ENCODE measurements at regions not wholly inside any gene's neighbourhood (a gene's known extent, or its start where the extent isn't known, plus 50 kb on each side); places are given as distances from the start of the nearest gene placed in this dataset.

DNA sequence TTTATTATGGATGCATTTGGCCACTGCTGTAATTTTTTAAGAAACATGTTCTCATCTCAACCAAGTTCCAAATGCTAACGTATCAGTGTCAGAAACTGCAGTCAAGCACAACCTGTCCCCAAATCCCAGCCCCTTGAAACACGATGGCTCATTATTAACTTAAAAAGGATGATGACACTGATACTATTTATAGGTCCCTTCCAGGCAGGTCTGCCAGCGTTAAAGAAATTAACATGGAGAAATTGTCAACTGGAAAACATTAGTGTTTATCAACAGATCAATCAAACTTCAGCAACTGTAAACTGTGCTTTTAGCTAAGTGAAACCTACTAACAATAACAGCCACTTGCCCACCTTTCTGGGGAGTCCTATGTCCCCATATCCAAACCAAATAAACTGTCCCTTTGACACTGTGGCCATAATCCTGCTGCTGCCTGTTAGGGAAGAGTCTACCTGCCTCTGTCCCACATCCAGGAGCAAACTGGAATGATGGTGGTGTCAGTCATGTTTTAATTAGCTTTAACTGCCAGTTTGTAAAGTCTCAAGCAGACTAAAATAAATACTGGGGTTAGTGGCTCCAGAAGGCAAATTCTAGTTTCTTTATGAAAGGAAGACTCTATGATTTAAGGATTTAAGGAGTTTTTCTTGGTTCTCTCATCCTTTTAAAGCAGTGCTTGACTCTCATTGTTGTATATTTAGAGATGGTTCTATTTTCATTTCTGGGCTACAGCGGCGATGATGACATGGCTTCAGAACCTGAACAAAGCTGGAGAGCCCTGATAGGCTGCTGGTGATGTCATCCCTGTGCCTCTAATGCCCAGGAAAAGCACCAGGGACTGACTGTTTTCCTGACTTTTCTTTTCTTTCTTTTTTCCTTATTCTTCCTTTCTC, 583.6 kb upstream of the PIK3C3 start:
- no peak for DNase-seq (ENCODE audit: low read depth in 1 of 2, low spot score in 1 of 2)

DNA sequence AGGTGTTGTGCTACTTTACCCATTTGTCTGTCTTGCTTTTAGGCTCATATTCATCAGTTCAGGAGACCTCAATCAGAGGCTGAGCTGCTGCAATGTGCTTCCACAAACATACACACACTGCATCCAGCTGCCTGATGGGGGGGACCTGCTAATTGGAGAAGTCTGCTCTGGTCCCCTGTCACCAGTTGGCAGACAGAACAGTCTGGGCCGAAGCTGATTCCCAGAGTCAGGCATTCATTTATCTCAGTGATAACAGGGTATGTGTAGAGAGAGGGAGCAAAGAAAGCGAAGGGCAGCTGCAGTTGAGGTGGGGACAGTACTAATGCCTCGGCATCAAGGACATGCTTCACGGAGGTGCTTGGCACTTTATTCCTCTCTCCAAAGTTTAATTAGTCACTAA, 584.3 kb upstream of the PIK3C3 start:
- no peak for DNase-seq (ENCODE audit: low read depth in 1 of 2, low spot score in 1 of 2)

DNA sequence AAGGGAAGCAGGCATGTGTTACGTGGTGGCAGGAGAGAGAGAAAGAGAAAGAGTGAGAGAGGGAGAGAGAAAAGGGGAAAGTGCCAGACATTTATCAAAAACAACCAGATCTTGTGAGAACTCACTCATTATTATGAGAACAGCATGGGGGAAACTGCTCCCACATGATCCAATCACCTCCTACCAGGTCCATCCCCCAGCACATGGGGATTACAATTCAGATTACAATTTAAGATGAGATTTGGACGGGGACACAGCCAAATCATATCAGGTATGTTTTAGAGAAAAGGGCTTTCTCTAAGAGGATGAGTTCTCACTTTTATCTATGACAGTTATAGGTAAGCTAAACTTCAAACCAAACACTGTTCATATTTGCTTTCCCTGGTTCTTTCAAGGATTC, 597.3 kb upstream of the PIK3C3 start:
- no peak for DNase-seq (ENCODE audit: low read depth in 1 of 2, low spot score in 1 of 2)

DNA sequence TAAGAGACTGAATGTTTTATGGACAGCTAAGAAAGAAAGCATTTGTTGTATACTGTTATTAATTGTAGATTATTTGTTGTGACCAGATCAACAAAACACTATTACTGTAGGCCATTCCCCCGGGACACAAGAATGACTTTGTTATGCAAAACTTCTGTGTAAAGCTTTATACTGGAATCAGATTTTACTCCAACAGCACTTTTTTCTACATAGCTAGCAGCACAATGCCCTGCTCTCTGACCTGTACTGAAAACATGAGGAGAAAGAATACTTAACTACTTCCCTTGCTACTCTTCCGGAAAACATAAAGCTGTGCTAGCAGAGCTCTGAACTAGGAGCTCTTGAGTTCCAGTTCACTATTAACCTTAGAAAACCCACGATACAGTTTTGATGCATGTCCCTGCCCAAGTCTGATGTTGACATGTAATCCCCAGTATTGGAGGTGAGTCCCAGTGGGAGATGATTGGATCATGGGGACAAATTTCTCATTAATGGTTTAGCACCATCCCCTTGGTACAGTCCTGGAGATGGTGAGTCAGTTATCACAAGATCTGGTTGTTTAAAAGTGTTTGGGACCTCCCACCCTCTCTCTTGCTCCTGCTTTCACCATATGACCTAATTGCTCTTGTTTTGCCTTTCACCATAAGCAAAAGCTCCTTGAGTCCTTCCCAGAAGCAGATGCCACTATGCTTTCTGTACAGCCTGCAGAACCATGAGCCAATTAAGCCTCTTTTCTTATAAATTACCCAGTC, 601.1 kb upstream of the PIK3C3 start:
- DNase-seq (ENCODE audit: low read depth in 1 of 2, low spot score in 1 of 2) = no peak

DNA sequence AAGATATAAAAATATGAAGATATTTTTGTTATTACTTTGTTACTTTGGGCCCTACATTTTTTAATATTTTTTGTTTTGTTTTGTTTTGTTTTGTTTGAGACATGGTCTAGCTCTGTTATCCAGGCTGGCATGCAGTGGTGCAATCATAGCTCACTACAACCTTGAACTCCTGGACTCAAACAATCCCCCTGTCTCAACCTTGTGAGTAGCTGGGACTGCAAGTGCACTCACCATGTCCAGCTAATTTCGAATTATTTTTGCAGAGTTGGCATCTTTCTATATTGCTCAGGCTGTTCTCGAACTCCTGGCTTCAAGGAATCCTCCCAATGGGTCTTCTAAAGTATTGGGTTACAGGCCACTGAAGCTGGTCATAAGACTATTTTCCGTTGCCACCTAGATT, 603.6 kb upstream of the PIK3C3 start:
- no peak for DNase-seq (ENCODE audit: low read depth in 1 of 2, low spot score in 1 of 2)

DNA sequence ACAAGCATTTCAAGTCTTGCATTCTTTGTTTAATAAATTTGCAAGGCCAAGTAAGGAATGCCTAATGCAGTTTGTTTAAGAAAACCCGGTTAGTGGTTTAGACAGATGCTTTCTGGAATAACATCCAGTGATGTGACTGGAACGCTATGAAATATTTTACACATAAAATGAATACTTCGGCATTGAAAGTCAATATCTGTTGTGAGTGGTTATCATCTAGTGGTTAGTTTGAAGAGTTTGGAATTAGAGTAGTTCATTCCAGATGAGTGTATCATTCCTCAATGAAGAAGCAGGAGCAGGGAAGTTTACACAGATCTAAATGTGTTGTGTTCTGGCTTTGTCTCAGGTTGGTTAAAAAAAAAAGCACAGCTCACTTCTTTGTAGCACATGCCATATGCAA, 608.0 kb upstream of the PIK3C3 start:
- no peak for DNase-seq (ENCODE audit: low read depth in 1 of 2, low spot score in 1 of 2)

DNA sequence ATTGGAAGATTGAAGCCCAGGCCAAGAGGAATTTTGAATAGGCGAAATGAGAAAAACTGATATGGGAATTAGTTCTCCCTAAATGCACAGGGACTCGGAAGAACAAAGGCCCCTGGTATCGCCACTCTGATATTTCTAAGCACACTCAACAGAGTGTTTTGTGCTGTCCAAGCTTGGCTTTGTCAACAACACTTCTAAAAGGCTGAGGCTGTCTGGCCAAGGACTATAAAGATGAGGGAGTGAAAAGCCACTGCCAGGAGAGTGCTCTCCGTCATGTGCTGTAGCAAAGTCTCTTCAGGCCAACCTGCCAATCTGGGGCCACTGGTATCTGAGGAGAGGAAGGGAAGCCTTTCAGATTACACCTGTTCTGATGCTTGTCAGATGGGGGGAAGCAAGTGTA, 611.2 kb upstream of the PIK3C3 start:
- no peak for DNase-seq (ENCODE audit: low read depth in 1 of 2, low spot score in 1 of 2)

DNA sequence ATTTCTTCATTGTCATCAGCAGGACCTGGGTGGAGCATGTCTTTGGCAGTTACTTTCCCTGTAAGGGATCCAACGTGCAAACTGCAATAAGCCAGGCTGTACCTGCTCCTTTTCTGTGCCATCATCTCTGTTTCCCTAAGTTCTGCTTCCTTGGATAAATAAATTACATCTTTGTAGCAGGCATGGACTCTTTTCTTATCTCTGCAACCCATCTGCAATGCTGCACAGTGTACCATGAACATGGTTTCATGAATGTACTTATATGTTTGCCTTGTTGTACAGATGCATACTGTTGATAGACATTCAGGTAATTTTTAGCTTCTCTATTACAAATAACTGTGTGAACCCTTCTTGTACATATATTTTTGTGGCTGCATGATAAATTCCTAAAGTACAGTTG, 616.7 kb upstream of the PIK3C3 start:
- no peak for DNase-seq (ENCODE audit: low read depth in 1 of 2, low spot score in 1 of 2)

DNA sequence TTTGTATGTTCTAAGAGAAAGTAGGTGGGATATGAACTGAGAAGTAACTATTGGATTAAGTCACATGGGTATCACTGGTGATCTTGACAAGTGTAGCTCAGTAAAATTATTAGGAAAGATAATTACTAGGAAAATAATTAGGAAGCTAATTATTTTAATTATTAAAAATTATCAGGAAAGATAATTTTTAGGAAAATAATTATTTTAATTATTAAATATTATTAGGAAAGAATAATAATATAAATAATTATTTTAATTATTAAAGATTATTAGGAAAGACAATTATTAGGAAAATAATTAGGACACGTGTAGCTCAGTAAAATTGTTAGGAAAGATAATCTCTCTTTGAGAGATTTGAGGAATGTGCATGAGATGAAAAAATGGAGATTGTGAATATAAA, 623.4 kb upstream of the PIK3C3 start:
- DNase-seq (ENCODE audit: low read depth in 1 of 2, low spot score in 1 of 2) = no peak

DNA sequence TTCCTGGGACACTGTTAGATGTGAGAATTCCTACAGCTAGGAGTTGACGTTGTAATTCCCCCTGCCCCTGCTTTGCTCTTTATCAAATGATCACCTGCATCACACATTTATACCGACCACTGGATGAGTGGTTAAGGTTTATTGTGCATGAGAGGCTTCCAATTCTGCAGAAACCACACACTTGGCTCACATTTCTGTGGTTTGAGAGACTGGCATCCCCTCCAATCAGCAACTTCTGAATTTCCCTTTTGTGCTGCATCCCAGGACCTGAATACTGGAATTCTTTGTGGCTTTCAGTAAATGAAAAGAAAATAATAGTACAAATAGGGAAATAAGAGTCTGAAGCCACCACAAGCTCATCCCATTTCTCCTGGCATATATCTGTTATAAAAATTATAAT, 628.7 kb upstream of the PIK3C3 start:
- DNase-seq (ENCODE audit: low read depth in 1 of 2, low spot score in 1 of 2) = no peak

DNA sequence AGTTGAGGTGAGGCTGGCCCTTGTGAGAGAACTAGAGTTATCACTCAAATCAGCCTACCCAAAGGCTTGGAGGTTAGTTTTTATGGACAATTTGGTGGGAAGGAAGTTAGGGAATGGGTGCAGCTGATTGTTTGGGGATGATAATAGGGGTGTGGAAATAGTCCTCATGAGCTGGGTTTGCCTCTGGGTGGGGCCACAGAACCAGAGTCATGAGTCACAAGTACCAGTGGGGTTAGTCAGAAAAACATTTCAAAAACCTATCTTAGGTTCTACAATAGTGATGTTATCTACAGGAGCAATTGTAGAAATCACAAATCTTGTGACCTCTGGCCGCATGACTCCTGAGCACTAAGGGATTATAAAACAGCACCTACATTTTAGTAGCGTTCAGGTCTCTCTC, 630.1 kb upstream of the PIK3C3 start:
- no peak for DNase-seq (ENCODE audit: low read depth in 1 of 2, low spot score in 1 of 2)

DNA sequence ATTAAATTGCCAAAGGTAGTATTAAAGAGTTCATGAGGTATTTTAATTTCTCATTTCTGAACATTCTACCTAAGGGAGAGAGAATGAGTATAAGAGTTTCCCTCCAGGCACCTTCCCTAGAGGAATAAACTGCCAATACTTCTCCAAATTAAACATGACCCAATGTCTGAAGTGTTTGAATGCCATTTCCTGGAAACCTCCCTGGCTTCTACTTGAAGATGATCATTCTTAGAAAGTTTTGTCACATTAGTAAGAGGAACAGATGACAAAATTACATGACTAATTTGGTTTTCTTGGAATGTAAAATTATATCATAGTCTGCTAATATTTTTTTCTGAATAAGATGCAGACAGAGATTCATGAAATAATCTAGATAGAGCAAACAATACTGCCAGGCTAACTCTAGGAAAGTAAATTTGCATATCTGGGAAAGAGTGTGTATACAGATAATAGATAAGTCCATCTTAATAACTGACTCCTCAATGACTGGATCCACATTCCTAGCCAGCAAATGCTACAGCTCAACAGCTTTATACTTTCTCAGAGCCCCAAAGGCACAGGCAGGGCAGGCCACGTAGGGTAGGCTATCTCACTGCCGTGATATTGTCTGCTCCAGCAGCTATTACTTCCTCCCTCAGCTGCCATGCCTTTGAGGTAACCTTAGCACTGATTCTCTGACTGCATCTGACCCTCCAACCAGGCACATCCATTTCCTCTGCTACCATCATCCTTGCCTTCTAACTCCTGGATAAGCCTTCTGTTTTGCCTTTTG, 630.8 kb upstream of the PIK3C3 start:
- no peak for DNase-seq (ENCODE audit: low read depth in 1 of 2, low spot score in 1 of 2)

DNA sequence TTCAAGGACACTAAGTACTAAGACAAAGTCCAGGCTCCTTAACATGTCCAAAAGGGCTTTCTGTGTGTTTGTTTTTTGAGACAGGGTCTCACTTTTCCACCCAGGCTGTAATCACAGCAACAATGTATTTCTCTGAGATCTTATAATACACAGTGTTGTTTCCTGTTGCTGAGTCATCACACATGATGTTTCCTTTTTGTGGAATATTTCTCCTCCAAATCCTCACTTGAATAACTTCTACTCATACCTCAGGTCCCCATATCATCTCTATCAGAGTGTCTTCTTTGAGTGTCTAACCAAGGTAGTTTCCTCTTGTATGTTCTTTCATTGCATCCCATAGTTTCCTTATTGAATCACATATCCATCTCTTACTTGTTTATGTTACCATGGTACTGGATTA, 632.0 kb upstream of the PIK3C3 start:
- DNase-seq (ENCODE audit: low read depth in 1 of 2, low spot score in 1 of 2) = no peak

DNA sequence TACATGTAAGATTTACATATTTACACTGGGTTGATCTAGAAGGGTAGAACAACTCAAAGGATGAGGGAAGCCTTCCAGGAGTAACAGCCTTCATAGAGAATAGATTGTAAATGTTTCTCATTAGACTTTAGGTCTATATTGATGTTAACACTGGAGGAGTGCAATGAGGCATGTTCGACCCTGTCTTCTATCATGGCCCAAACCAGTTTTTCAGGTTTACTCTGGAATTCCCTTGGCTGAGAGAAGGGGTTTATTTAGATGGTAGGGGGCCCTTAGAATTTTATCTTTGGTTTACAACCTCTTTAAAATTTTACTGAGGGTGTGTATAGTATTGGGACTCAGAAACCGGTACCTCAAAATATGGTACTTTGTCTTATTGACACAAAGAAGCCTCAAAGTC, 634.9 kb upstream of the PIK3C3 start:
- no peak for DNase-seq (ENCODE audit: low read depth in 1 of 2, low spot score in 1 of 2)

DNA sequence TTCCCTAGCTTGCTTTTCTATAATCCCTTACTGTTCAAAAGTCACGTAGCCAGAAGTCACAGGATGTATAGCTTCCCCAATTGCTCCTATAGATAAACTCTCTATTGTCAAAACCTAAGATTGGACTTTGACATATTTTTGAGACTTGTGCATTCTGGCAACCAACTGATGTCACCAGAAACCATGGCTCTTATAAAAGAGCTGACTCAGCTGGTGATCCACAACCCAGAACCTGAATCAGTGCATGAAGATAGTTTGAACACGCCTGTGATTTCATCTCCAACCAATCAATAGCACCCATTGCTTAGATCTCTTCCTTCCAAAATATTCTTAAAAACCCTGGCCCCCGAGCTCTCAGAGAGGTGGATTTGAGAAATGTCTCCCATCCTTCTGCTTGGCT, 639.9 kb upstream of the PIK3C3 start:
- DNase-seq (ENCODE audit: low read depth in 1 of 2, low spot score in 1 of 2) = no peak

DNA sequence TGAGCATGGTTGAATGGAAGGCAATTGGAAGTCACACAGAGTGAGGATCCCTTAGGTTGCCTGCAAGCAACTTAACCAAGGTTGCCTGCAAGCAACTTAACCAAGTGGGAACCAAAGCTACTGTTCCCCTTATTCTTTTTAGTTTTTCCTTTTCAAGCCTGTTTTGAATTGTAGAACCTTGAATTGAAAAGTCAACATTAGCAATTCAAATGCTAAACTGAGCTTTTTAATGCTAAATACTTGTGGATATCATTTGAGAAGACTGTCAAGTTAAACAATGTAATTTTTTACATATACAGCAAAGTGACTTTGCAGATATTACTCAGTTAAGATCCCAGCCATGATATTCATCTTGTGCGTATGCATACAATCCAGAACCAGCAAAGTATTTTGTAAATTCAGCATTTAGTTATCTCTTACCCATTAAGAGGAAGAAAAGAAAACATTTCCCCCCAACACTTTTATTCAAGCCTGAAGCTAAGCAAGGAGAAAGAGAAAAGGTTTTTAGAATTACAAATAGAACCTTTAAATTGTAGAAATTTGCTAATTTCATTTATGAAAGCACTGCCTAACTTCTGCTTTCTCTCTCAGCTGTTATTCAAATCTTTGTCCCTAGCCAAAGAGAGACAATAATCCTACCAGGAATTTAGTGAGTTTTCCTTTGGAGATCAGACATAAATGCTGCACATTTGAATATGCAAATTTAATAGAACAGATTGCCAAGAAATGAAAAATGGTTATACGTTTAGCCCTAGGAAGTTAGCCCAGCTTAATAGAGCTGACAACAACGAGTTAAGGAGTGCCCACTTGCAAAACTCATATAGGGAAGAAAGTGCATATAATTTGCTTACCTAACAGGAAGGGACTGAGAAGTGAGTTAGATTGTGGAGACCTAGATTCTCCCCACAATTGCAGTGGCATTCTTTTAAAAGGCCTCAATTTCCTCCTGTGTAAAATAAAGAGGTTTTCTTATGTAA, 643.2 kb upstream of the PIK3C3 start:
- no peak for DNase-seq (ENCODE audit: low read depth in 1 of 2, low spot score in 1 of 2)

DNA sequence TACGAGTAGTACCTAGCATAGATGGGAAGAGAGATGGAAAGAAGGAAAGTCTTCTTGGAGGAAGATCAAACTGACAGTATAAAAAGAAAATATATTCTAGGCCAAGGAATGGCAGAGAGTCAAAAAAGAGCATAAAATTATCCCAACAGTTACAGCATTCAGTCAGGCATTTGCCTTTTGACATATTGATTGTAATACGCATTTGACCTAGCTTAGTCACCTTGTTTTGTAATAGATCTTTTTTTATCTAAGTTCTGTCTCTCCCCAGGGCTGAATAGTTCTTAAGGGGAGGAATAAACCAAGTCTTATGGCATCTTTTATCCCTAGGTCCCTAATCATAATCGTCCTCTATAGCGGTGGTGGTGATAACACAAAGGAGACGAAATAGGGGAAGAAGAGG, 657.3 kb upstream of the PIK3C3 start:
- no peak for DNase-seq (ENCODE audit: low read depth in 1 of 2, low spot score in 1 of 2)

DNA sequence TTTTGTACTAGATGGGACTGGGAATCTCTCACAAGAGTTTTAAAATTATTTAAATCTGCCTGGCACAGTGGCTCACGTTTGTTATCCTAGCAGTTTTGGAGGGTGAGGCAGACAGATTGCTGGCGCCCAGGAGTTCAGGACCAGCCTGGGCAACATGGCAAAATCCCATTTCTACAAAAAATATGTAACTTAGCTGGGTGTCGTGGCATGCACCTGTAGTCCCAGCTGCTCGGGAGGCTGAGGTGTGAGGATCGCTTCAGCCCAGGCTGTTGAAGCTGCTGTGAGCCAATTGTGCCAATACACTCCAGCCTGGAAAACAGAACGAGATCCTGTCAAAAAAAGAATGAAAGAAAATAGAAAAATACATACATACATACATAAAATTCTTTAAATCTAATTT, 685.7 kb upstream of the PIK3C3 start:
- no peak for DNase-seq (ENCODE audit: low read depth in 1 of 2, low spot score in 1 of 2)

DNA sequence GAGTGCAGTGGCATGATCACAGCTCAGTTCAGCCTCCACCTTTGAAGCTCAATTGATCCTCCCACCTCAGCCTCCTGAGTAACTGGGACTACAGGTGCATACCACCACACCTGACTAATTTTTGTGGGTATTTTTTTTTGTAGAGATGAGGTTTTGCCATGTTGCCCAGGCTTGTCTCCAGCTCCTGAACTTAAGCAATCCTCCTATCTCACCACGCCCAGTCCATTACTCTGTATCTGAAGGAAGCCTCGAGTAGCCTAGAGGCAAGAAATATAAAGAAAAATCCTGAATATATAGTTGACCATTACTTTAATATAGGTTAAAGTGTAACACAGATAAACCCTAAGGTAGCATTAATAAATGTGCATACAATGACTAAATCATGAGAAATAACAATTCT, 686.8 kb upstream of the PIK3C3 start:
- DNase-seq (ENCODE audit: low read depth in 1 of 2, low spot score in 1 of 2) = no peak

DNA sequence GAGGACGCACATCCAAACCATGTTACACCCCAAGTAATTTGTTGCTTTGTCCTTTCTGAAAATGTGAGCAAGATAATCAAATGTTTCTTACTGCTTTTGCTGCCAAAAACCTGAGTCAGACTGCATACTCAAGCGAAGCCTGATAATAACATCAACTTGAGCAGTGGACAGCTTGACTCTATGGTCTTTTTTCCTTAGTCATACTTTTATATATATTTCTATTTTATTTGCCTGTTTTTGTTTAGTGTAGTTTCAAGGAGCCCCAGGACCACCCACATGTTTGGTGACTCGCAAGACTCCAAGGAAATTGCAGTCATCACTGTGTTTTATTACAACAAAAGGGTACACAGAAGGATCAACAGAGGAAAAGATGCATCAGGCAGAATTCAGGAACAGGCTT, 688.4 kb upstream of the PIK3C3 start:
- DNase-seq (ENCODE audit: low read depth in 1 of 2, low spot score in 1 of 2) = no peak

DNA sequence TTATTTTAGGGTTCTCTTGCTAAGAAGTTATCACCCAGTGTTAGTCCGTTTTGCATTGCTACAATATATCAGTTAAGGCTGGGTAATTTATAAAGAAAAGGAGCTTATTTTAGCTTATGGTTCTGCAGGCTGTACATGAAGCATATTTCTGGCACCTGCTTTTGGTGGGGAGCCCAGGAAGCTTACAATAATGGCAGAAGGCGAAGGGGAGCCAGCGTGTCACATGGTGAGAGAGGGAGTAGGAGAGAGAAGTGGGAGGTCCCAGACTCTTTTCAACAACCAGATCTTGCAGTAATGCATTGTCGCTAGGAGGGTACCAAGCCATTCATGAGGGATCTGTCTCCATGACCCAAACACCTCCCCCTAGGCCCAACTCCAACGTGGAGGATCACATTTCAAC, 688.8 kb upstream of the PIK3C3 start:
- no peak for DNase-seq (ENCODE audit: low read depth in 1 of 2, low spot score in 1 of 2)

Measured in stimulated activated CD4-positive, alpha-beta T cell treated with anti-CD3 and anti-CD28 coated beads, Interleukin-15, amount 100 ng/mL, for 1 hour (primary cell).